H9 (cell line): ENCODE measurements at regions not wholly inside any gene's neighbourhood (a gene's known extent, or its start where the extent isn't known, plus 50 kb on each side); places are given as distances from the start of the nearest gene placed in this dataset.

ENCODE experiments used
- DNase-seq: peaks from one replicate; pipeline ENCODE4 v3.0.0-alpha.2; 2017
- H2AFZ ChIP-seq: one replicate; pipeline ENCODE4 v1.6.1; 2013; ENCODE audit warnings: mild to moderate bottlenecking, low read length, control low read depth, moderate library complexity
- H2AK5ac ChIP-seq: 2 replicates; pipeline ENCODE4 v1.6.1; 2013; ENCODE audit warnings: low read length, control low read depth, mixed read lengths; ENCODE audit not compliant: insufficient read length
- H2BK120ac ChIP-seq: one replicate; pipeline ENCODE4 v1.6.1; 2013; ENCODE audit warnings: low read depth, mild to moderate bottlenecking, low read length, control low read depth, inconsistent platforms; ENCODE audit not compliant: poor library complexity, severe bottlenecking
- H2BK12ac ChIP-seq: 2 replicates; pipeline ENCODE4 v1.6.1; 2013; ENCODE audit warnings: low read length, control low read depth, mixed read lengths, low read depth; ENCODE audit not compliant: insufficient read length
- H2BK15ac ChIP-seq: 2 replicates; pipeline ENCODE4 v1.6.1; 2013; ENCODE audit warnings: low read depth, low read length, control low read depth
- H2BK20ac ChIP-seq: one replicate; pipeline ENCODE4 v1.6.1; 2013; ENCODE audit warnings: low read depth, mild to moderate bottlenecking, low read length, control low read depth, inconsistent platforms; ENCODE audit not compliant: poor library complexity, severe bottlenecking
- H2BK5ac ChIP-seq: 2 replicates; pipeline ENCODE4 v1.6.1; 2013; ENCODE audit warnings: low read length, control low read depth, mixed read lengths; ENCODE audit not compliant: insufficient read length
- H3K14ac ChIP-seq: 2 replicates; pipeline ENCODE4 v1.6.1; 2013; ENCODE audit warnings: low read length, control low read depth; ENCODE audit not compliant: insufficient read depth
- H3K18ac ChIP-seq: 2 replicates; pipeline ENCODE4 v1.6.1; 2013; ENCODE audit warnings: low read depth, mild to moderate bottlenecking, mixed read lengths, low read length, control low read depth; ENCODE audit not compliant: insufficient read length
- H3K23ac ChIP-seq: 2 replicates; pipeline ENCODE4 v1.6.1; 2013; ENCODE audit warnings: low read length, control low read depth, mixed read lengths, low read depth; ENCODE audit not compliant: insufficient read length
- H3K23me2 ChIP-seq: 2 replicates; pipeline ENCODE4 v1.6.1; 2013; ENCODE audit warnings: low read depth, mild to moderate bottlenecking, mixed read lengths, low read length, control low read depth; ENCODE audit not compliant: insufficient read length, poor library complexity, severe bottlenecking
- H3K27ac ChIP-seq: 2 replicates; pipeline ENCODE4 v1.5.1; 2013; ENCODE audit warnings: low read length, control low read depth, mixed read lengths, low read depth; ENCODE audit not compliant: insufficient read length
- H3K27me3 ChIP-seq: 2 replicates; pipeline ENCODE4 v1.6.1; 2013; ENCODE audit warnings: low read length, control low read depth, inconsistent platforms; ENCODE audit not compliant: insufficient read depth
- H3K4ac ChIP-seq: 2 replicates; pipeline ENCODE4 v1.6.1; 2013; ENCODE audit warnings: low read depth, mild to moderate bottlenecking, control low read depth, inconsistent platforms, low read length, moderate library complexity
- H3K4me1 ChIP-seq: 2 replicates; pipeline ENCODE4 v1.6.1; 2013; ENCODE audit warnings: low read length, control low read depth, inconsistent platforms; ENCODE audit not compliant: insufficient read depth
- H3K4me2 ChIP-seq: 2 replicates; pipeline ENCODE4 v1.6.1; 2013; ENCODE audit warnings: low read length, control low read depth, mixed read lengths; ENCODE audit not compliant: insufficient read length, insufficient read depth
- H3K56ac ChIP-seq: 2 replicates; pipeline ENCODE4 v1.6.1; 2013; ENCODE audit warnings: low read depth, mild to moderate bottlenecking, mixed read lengths, low read length, control low read depth; ENCODE audit not compliant: insufficient read length
- H3K79me1 ChIP-seq: 2 replicates; pipeline ENCODE4 v1.6.1; 2013; ENCODE audit warnings: low read depth, mild to moderate bottlenecking, moderate library complexity, low read length, control low read depth, inconsistent platforms; ENCODE audit not compliant: insufficient read depth, poor library complexity, severe bottlenecking
- H3K79me2 ChIP-seq: 2 replicates; pipeline ENCODE4 v1.6.1; 2013; ENCODE audit warnings: low read length, control low read depth, inconsistent platforms; ENCODE audit not compliant: insufficient read depth
- H3K9ac ChIP-seq: 2 replicates; pipeline ENCODE4 v1.6.1; 2013; ENCODE audit warnings: low read length, control low read depth, mixed read lengths; ENCODE audit not compliant: insufficient read length; ENCODE audit errors: extremely low read depth
- H3K9me3 ChIP-seq: one replicate; pipeline ENCODE4 v1.6.1; 2013; ENCODE audit warnings: low read depth, low read length, inconsistent platforms; ENCODE audit not compliant: control insufficient read depth
- H3T11ph ChIP-seq: one replicate; pipeline ENCODE4 v1.6.1; 2013; ENCODE audit warnings: mild to moderate bottlenecking, low read length, control low read depth, inconsistent platforms
- H4K20me1 ChIP-seq: one replicate; pipeline ENCODE4 v1.6.1; 2013; ENCODE audit not compliant: control insufficient read depth, insufficient read length, insufficient read depth
- H4K5ac ChIP-seq: 2 replicates; pipeline ENCODE4 v1.6.1; 2013; ENCODE audit warnings: low read depth, mild to moderate bottlenecking, mixed read lengths, low read length, control low read depth; ENCODE audit not compliant: insufficient read length
- H4K8ac ChIP-seq: replicated peaks from 2 replicates; pipeline ENCODE4 v1.6.1; 2013; ENCODE audit warnings: low read length, control low read depth, mixed read lengths, low read depth; ENCODE audit not compliant: insufficient read length
- H4K91ac ChIP-seq: 2 replicates; pipeline ENCODE4 v1.6.1; 2013; ENCODE audit warnings: low read depth, mild to moderate bottlenecking, moderate library complexity, mixed read lengths, low read length, control low read depth; ENCODE audit not compliant: insufficient read length
- H3K27ac Mint-ChIP-seq, 3 experiments: 2 replicates in 2 of 3; 3 replicates in 1 of 3; pipeline ENCODE4 v1.8.0; 2020 to 2021; ENCODE audit warnings: mixed read lengths in 3 of 3, mild to moderate bottlenecking in 1 of 3, moderate library complexity in 1 of 3
- H3K27me3 Mint-ChIP-seq: 2 replicates; pipeline ENCODE4 v1.8.0; 2021; ENCODE audit warnings: low read depth, mild to moderate bottlenecking, moderate library complexity, mixed read lengths
- H3K36me3 Mint-ChIP-seq, 3 experiments: 2 replicates in 2 of 3; 3 replicates in 1 of 3; pipeline ENCODE4 v1.8.0; 2020 to 2021; ENCODE audit warnings: low read depth in 3 of 3, mixed read lengths in 3 of 3; ENCODE audit not compliant: insufficient read depth in 1 of 3
- H3K4me1 Mint-ChIP-seq, 2 experiments: 2 replicates each; pipeline ENCODE4 v1.8.0; 2020; ENCODE audit warnings: mixed read lengths in 2 of 2
- H3K4me3 Mint-ChIP-seq, 2 experiments: 2 replicates in 1 of 2; 3 replicates in 1 of 2; pipeline ENCODE4 v1.8.0; 2020 to 2021; ENCODE audit warnings: mild to moderate bottlenecking in 2 of 2, mixed read lengths in 2 of 2, moderate library complexity in 1 of 2
- H3K9me3 Mint-ChIP-seq, 2 experiments: 2 replicates in 1 of 2; 3 replicates in 1 of 2; pipeline ENCODE4 v1.8.0; 2020; ENCODE audit warnings: mild to moderate bottlenecking in 2 of 2, mixed read lengths in 2 of 2, moderate library complexity in 1 of 2
- WGBS: extraction: QIAGEN DNeasy Blood & Tissue Kit; methylation state at CpG from one replicate; pipeline ENCODE4 v1.1.7; 2013; ENCODE audit warnings: missing lambda C conversion rate, low lambda C conversion rate, mixed read lengths; ENCODE audit not compliant: insufficient read length; ENCODE audit errors: extremely low coverage; 5-methylcytosine and 5-hydroxymethylcytosine counted together
- TF ChIP-seq, protein P1 (sequence below): fragments of 200-600 bp; sonication (generic); conservative IDR thresholded peaks from 3 replicates; pipeline ENCODE4 v1.8.0; 2021; ENCODE audit warnings: antibody characterized with exemption, mild to moderate bottlenecking

DNA sequence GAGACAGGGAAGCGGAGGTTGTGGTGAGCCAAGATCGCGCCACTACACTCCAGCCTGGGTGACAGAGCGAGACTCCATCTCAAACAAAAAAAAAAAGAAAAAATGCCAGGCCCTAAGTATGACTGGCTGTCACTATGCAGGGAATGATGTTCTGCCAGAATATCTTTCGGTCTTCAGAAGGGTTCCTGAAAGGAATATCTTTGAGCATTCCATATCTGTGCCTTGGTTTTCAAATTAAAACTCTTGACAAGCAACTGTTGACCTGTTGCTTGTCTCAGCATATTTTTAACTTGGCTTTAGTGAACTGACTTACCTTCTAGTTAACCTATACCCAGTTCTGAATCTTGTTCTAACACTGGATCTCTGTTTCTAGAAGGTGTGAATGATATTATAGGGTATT is 953.2 kb upstream of the FAM98A start:
- H3K4me3 Mint-ChIP-seq, result no peak overlapping the region

More for the DNA sequence above, 953.2 kb upstream of the FAM98A start:
- Histone ChIP-seq H2BK12ac (no peak overlapping the region), H2BK20ac (no peak overlapping the region), H3T11ph (no peak overlapping the region), H3K14ac (no peak overlapping the region), H4K5ac (no peak overlapping the region), H3K79me2 (no peaks in the 10 kb centered on the region), H3K4ac (no peak overlapping the region), H3K27me3 (no peaks in the 10 kb centered on the region), H3K9ac (no peak overlapping the region), H4K91ac (no peak overlapping the region), H2BK15ac (no peak overlapping the region), H3K9me3 (no peaks in the 10 kb centered on the region), H4K8ac (no peak overlapping the region), H2AK5ac (no peak overlapping the region), H3K56ac (no peak overlapping the region), H3K23ac (no peak overlapping the region), H3K4me1 (no peaks in the 10 kb centered on the region), H3K4me2 (no peak overlapping the region), H2AFZ (no peak overlapping the region), H3K18ac (no peak overlapping the region), H3K79me1 (no peaks in the 10 kb centered on the region), H3K23me2 (no peaks in the 10 kb centered on the region), H2BK5ac (no peak overlapping the region), H2BK120ac (no peak overlapping the region), H3K27ac (no peak overlapping the region), H4K20me1 (no peaks in the 10 kb centered on the region)
- Mint-ChIP-seq H3K36me3 (peaks cover 1 to 8% (median 6%) of the 10 kb centered on the region in 3 experiments; a peak in 4 of 7 replicates), H3K9me3 (peaks cover 9 to 10% of the 10 kb centered on the region in 2 experiments; a peak in 3 of 5 replicates), H3K27me3 (no peaks in the 10 kb centered on the region), H3K27ac (no peak overlapping the region), H3K4me1 (no peaks in the 10 kb centered on the region)
- WGBS, result no CpG with 5 or more reads among the region's 5 CpGs
- DNase-seq, result no peak
- TF ChIP-seq, protein P1, sequence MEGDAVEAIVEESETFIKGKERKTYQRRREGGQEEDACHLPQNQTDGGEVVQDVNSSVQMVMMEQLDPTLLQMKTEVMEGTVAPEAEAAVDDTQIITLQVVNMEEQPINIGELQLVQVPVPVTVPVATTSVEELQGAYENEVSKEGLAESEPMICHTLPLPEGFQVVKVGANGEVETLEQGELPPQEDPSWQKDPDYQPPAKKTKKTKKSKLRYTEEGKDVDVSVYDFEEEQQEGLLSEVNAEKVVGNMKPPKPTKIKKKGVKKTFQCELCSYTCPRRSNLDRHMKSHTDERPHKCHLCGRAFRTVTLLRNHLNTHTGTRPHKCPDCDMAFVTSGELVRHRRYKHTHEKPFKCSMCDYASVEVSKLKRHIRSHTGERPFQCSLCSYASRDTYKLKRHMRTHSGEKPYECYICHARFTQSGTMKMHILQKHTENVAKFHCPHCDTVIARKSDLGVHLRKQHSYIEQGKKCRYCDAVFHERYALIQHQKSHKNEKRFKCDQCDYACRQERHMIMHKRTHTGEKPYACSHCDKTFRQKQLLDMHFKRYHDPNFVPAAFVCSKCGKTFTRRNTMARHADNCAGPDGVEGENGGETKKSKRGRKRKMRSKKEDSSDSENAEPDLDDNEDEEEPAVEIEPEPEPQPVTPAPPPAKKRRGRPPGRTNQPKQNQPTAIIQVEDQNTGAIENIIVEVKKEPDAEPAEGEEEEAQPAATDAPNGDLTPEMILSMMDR, result no peak
